ENCODE measurements at regions not wholly inside any gene's neighbourhood (a gene's known extent, or its start where the extent isn't known, plus 50 kb on each side); places are given as distances from the start of the nearest gene placed in this dataset.

GRCh38 chr1:87236585-87236984, 92.1 kb upstream of the LMO4 start:
- TF ChIP-seq, protein P1, sequence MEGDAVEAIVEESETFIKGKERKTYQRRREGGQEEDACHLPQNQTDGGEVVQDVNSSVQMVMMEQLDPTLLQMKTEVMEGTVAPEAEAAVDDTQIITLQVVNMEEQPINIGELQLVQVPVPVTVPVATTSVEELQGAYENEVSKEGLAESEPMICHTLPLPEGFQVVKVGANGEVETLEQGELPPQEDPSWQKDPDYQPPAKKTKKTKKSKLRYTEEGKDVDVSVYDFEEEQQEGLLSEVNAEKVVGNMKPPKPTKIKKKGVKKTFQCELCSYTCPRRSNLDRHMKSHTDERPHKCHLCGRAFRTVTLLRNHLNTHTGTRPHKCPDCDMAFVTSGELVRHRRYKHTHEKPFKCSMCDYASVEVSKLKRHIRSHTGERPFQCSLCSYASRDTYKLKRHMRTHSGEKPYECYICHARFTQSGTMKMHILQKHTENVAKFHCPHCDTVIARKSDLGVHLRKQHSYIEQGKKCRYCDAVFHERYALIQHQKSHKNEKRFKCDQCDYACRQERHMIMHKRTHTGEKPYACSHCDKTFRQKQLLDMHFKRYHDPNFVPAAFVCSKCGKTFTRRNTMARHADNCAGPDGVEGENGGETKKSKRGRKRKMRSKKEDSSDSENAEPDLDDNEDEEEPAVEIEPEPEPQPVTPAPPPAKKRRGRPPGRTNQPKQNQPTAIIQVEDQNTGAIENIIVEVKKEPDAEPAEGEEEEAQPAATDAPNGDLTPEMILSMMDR (IDR thresholded peaks at IDR 0.05), result no peak
- no peak for TF ChIP-seq POLR2A (IDR thresholded peaks at IDR 0.05)
- no peak for TF ChIP-seq EP300 (IDR thresholded peaks at IDR 0.05)
